ENCODE measurements at regions not wholly inside any gene's neighbourhood (a gene's known extent, or its start where the extent isn't known, plus 50 kb on each side); places are given as distances from the start of the nearest gene placed in this dataset.
A peak's percentile ranks its signal among the peaks of the same experiment; 100 is the strongest.

- no peak for TF ChIP-seq CTCF (IDR thresholded peaks at IDR 0.05; ENCODE audit: unreplicated experiment)
- Mint-ChIP-seq H3K4me3 (ENCODE audit: low read depth) (peak overlapping the region; percentile 86), H3K4me1 (ENCODE audit: low read depth) (peaks cover 4% of the 10 kb centered on the region), H3K9me3 (ENCODE audit: low read depth) (no peaks in the 10 kb centered on the region), H3K27ac (peak overlapping the region; percentile 94), H3K36me3 (ENCODE audit: insufficient read depth) (no peaks in the 10 kb centered on the region), H3K27me3 (peaks cover 12% of the 10 kb centered on the region)
- no peak for DNase-seq (ENCODE audit: low spot score, unreplicated experiment)
Measured at GRCh38 chr6:26304213-26304796, 60.7 kb upstream of the BTN3A2 start.

- Mint-ChIP-seq H3K36me3 (ENCODE audit: insufficient read depth) (no peaks in the 10 kb centered on the region), H3K27me3 (peaks cover 9% of the 10 kb centered on the region), H3K27ac (peak overlapping the region; percentile 94), H3K9me3 (ENCODE audit: low read depth) (no peaks in the 10 kb centered on the region), H3K4me1 (ENCODE audit: low read depth) (peaks cover 8% of the 10 kb centered on the region), H3K4me3 (ENCODE audit: low read depth) (peak overlapping the region; percentile 86)
- no peak for DNase-seq (ENCODE audit: low spot score, unreplicated experiment)
- no peak for TF ChIP-seq CTCF (IDR thresholded peaks at IDR 0.05; ENCODE audit: unreplicated experiment)
Measured at GRCh38 chr6:26304797-26305640, 60.0 kb upstream of the BTN3A2 start.

GRCh38 chr6:26305641-26305969 is 59.4 kb upstream of the BTN3A2 start:
- no peak for TF ChIP-seq CTCF (IDR thresholded peaks at IDR 0.05; ENCODE audit: unreplicated experiment)
- no peak for DNase-seq (ENCODE audit: low spot score, unreplicated experiment)
- peak overlapping the region; percentile 94 for H3K27ac Mint-ChIP-seq
- H3K9me3 Mint-ChIP-seq (ENCODE audit: low read depth) = no peaks in the 10 kb centered on the region
- H3K27me3 Mint-ChIP-seq = peaks cover 7% of the 10 kb centered on the region
- peak overlapping the region; percentile 86 for H3K4me3 Mint-ChIP-seq (ENCODE audit: low read depth)
- no peaks in the 10 kb centered on the region for H3K36me3 Mint-ChIP-seq (ENCODE audit: insufficient read depth)
- peaks cover 10% of the 10 kb centered on the region for H3K4me1 Mint-ChIP-seq (ENCODE audit: low read depth)

GRCh38 chr6:26306232-26306631 is 58.8 kb upstream of the BTN3A2 start:
- H3K9me3 Mint-ChIP-seq (ENCODE audit: low read depth) = no peaks in the 10 kb centered on the region
- H3K36me3 Mint-ChIP-seq (ENCODE audit: insufficient read depth) = no peaks in the 10 kb centered on the region
- H3K4me1 Mint-ChIP-seq (ENCODE audit: low read depth) = peaks cover 10% of the 10 kb centered on the region
- no peak for TF ChIP-seq CTCF (IDR thresholded peaks at IDR 0.05; ENCODE audit: unreplicated experiment)
- no peak for DNase-seq (ENCODE audit: low spot score, unreplicated experiment)
- H3K27ac Mint-ChIP-seq = no peak overlapping the region
- H3K27me3 Mint-ChIP-seq = peaks cover 6% of the 10 kb centered on the region
- H3K4me3 Mint-ChIP-seq (ENCODE audit: low read depth) = no peak overlapping the region

GRCh38 chr6:26307850-26308249 is 57.1 kb upstream of the BTN3A2 start:
- Mint-ChIP-seq H3K27me3 (peaks cover 10% of the 10 kb centered on the region), H3K36me3 (ENCODE audit: insufficient read depth) (no peaks in the 10 kb centered on the region), H3K27ac (no peak overlapping the region), H3K4me3 (ENCODE audit: low read depth) (no peak overlapping the region), H3K4me1 (ENCODE audit: low read depth) (peaks cover 12% of the 10 kb centered on the region), H3K9me3 (ENCODE audit: low read depth) (no peaks in the 10 kb centered on the region)
- TF ChIP-seq CTCF (IDR thresholded peaks at IDR 0.05; ENCODE audit: unreplicated experiment) = no peak
- no peak for DNase-seq (ENCODE audit: low spot score, unreplicated experiment)

Data from progenitor cell of endocrine pancreas (in vitro differentiated cells).